ENCODE measurements at regions not wholly inside any gene's neighbourhood (a gene's known extent, or its start where the extent isn't known, plus 50 kb on each side); places are given as distances from the start of the nearest gene placed in this dataset.

DNA sequence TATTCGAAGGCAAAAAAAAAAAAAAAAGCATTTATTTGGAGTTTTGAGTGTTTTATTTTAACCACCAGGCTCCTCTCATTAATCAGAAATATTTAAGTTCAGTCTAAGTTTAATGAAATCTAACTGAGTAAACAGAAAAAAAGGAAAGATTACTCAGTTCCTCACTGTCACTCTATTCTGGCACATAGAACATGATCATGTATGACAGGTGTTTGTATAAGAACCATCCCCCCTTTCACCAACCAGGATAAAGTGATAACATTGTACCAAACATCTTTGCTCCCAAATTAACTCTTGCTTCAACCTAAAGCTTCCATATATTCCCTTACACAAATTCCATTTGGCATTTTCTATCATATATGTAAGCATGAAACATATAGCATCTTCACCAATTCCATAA lies 176.2 kb upstream of the HSF2 start:
- H2AFZ ChIP-seq (ENCODE audit: low read length), result no peak overlapping the region
- no peak overlapping the region for H3K27ac ChIP-seq (ENCODE audit: low read depth, low read length, poor library complexity, severe bottlenecking)
- no peak overlapping the region for H3K4me2 ChIP-seq (ENCODE audit: low read length)
- no peaks in the 10 kb centered on the region for H3K4me1 ChIP-seq (ENCODE audit: insufficient read depth, low read length, severe bottlenecking)
- TF ChIP-seq, protein P1, sequence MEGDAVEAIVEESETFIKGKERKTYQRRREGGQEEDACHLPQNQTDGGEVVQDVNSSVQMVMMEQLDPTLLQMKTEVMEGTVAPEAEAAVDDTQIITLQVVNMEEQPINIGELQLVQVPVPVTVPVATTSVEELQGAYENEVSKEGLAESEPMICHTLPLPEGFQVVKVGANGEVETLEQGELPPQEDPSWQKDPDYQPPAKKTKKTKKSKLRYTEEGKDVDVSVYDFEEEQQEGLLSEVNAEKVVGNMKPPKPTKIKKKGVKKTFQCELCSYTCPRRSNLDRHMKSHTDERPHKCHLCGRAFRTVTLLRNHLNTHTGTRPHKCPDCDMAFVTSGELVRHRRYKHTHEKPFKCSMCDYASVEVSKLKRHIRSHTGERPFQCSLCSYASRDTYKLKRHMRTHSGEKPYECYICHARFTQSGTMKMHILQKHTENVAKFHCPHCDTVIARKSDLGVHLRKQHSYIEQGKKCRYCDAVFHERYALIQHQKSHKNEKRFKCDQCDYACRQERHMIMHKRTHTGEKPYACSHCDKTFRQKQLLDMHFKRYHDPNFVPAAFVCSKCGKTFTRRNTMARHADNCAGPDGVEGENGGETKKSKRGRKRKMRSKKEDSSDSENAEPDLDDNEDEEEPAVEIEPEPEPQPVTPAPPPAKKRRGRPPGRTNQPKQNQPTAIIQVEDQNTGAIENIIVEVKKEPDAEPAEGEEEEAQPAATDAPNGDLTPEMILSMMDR (IDR thresholded peaks at IDR 0.05; ENCODE audit: low read length), result no peak
- TF ChIP-seq EZH2 (IDR thresholded peaks at IDR 0.05; ENCODE audit: borderline replicate concordance, low read length), result no peak
- H3F3A ChIP-seq (ENCODE audit: insufficient read depth, low read length), result no peaks in the 10 kb centered on the region
- H3K27me3 ChIP-seq (ENCODE audit: insufficient read depth, low read length), result no peaks in the 10 kb centered on the region
- H3K9me3 ChIP-seq (ENCODE audit: low read length), result no peaks in the 10 kb centered on the region
- no peaks in the 10 kb centered on the region for H3K36me3 ChIP-seq (ENCODE audit: insufficient read depth, low read length)
- no peak overlapping the region for H3K9ac ChIP-seq (ENCODE audit: low read length)
- no peak overlapping the region for H3K4me3 ChIP-seq (ENCODE audit: low read depth, low read length, poor library complexity, severe bottlenecking)
- no peaks in the 10 kb centered on the region for H3K9me2 ChIP-seq (ENCODE audit: low read depth, low read length)
- H4K20me1 ChIP-seq (ENCODE audit: insufficient read depth, low read length), result no peaks in the 10 kb centered on the region
- no peaks in the 10 kb centered on the region for H3K79me2 ChIP-seq (ENCODE audit: insufficient read depth, low read length)

DNA sequence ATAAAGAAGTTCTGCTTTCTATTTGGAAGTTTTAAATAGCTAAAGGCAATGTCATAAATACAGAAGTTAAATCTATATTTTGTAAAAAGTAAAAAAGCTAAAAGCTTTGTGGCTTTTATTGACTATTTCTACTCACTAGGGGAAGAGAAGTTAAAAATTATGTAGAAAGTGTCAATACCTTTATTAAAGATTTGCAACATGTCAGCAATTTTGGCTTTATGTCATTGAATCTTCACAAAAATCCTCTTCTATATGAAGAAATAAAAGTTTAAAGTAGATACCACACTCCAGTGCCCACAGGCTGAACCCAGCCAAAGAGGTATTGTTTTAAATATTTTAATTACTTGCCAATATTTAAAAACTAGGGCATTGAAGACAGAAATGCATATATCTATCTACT lies 160.6 kb upstream of the HSF2 start:
- Histone ChIP-seq H3F3A (ENCODE audit: insufficient read depth, low read length) (no peaks in the 10 kb centered on the region), H3K27ac (ENCODE audit: low read depth, low read length, poor library complexity, severe bottlenecking) (no peak overlapping the region), H3K9me3 (ENCODE audit: low read length) (no peaks in the 10 kb centered on the region), H4K20me1 (ENCODE audit: insufficient read depth, low read length) (no peaks in the 10 kb centered on the region), H2AFZ (ENCODE audit: low read length) (no peak overlapping the region), H3K27me3 (ENCODE audit: insufficient read depth, low read length) (no peaks in the 10 kb centered on the region), H3K4me3 (ENCODE audit: low read depth, low read length, poor library complexity, severe bottlenecking) (no peak overlapping the region), H3K4me2 (ENCODE audit: low read length) (no peak overlapping the region), H3K9me2 (ENCODE audit: low read depth, low read length) (no peaks in the 10 kb centered on the region), H3K79me2 (ENCODE audit: insufficient read depth, low read length) (peaks cover 3% of the 10 kb centered on the region; the same call in 1 of the 2 replicates), H3K4me1 (ENCODE audit: insufficient read depth, low read length, severe bottlenecking) (no peaks in the 10 kb centered on the region), H3K9ac (ENCODE audit: low read length) (no peak overlapping the region), H3K36me3 (ENCODE audit: insufficient read depth, low read length) (no peaks in the 10 kb centered on the region)
- TF ChIP-seq, protein P1 (IDR thresholded peaks at IDR 0.05; ENCODE audit: low read length), result no peak
- TF ChIP-seq EZH2 (IDR thresholded peaks at IDR 0.05; ENCODE audit: borderline replicate concordance, low read length), result no peak

- Histone ChIP-seq H3K9me3 (ENCODE audit: low read length) (no peaks in the 10 kb centered on the region), H3K79me2 (ENCODE audit: insufficient read depth, low read length) (no peaks in the 10 kb centered on the region), H4K20me1 (ENCODE audit: insufficient read depth, low read length) (no peaks in the 10 kb centered on the region), H3K9me2 (ENCODE audit: low read depth, low read length) (no peaks in the 10 kb centered on the region), H3F3A (ENCODE audit: insufficient read depth, low read length) (no peaks in the 10 kb centered on the region), H3K4me2 (ENCODE audit: low read length) (no peak overlapping the region), H2AFZ (ENCODE audit: low read length) (no peak overlapping the region), H3K9ac (ENCODE audit: low read length) (no peak overlapping the region), H3K27me3 (ENCODE audit: insufficient read depth, low read length) (no peaks in the 10 kb centered on the region), H3K27ac (ENCODE audit: low read depth, low read length, poor library complexity, severe bottlenecking) (no peak overlapping the region), H3K36me3 (ENCODE audit: insufficient read depth, low read length) (no peaks in the 10 kb centered on the region), H3K4me1 (ENCODE audit: insufficient read depth, low read length, severe bottlenecking) (no peaks in the 10 kb centered on the region), H3K4me3 (ENCODE audit: low read depth, low read length, poor library complexity, severe bottlenecking) (no peak overlapping the region)
- TF ChIP-seq EZH2 (IDR thresholded peaks at IDR 0.05; ENCODE audit: borderline replicate concordance, low read length), result no peak
- TF ChIP-seq, protein P1 (IDR thresholded peaks at IDR 0.05; ENCODE audit: low read length), result no peak
Measured at GRCh38 chr6:122246906-122247658, 152.4 kb upstream of the HSF2 start.

All from OCI-LY1 (cell line).